ENCODE measurements at regions not wholly inside any gene's neighbourhood (a gene's known extent, or its start where the extent isn't known, plus 50 kb on each side); places are given as distances from the start of the nearest gene placed in this dataset.

- TF ChIP-seq EP300 (IDR thresholded peaks at IDR 0.05) (no peak), POLR2AphosphoS5 (IDR thresholded peaks at IDR 0.05) (no peak), POLR2A (IDR thresholded peaks at IDR 0.05) (no peak)
- Histone ChIP-seq H3K27ac (no peak overlapping the region), H3K36me3 (no peaks in the 10 kb centered on the region), H3K4me1 (no peaks in the 10 kb centered on the region), H3K27me3 (no peaks in the 10 kb centered on the region), H3K9me3 (no peaks in the 10 kb centered on the region), H3K4me3 (no peak overlapping the region)
- ATAC-seq = no peak
- 91 to 94% methylated on average over 3 of the region's 3 CpGs for WGBS, 2 donors (ENCODE audit: low coverage in 1 of 2)
These were observed 119.9 kb upstream of the COL1A2 start for GRCh38 chr7:94274828-94275227.

- Histone ChIP-seq H3K9me3 (no peaks in the 10 kb centered on the region), H3K4me1 (no peaks in the 10 kb centered on the region), H3K4me3 (no peak overlapping the region), H3K36me3 (no peaks in the 10 kb centered on the region), H3K27ac (no peak overlapping the region), H3K27me3 (no peaks in the 10 kb centered on the region)
- no peak for ATAC-seq
- 18 to 28% methylated on average over 2 to 4 of the region's 4 CpGs for WGBS, 2 donors (ENCODE audit: low coverage in 1 of 2)
- TF ChIP-seq EP300 (IDR thresholded peaks at IDR 0.05) = no peak
- TF ChIP-seq POLR2AphosphoS5 (IDR thresholded peaks at IDR 0.05) = no peak
- TF ChIP-seq CTCF (IDR thresholded peaks at IDR 0.05) = no peak
- no peak for TF ChIP-seq POLR2A (IDR thresholded peaks at IDR 0.05)
These were observed 118.7 kb upstream of the COL1A2 start for GRCh38 chr7:94276027-94276426.

- no peak for ATAC-seq
- H3K36me3 ChIP-seq = no peaks in the 10 kb centered on the region
- no peaks in the 10 kb centered on the region for H3K9me3 ChIP-seq
- H3K4me3 ChIP-seq = no peak overlapping the region
- TF ChIP-seq EP300 (IDR thresholded peaks at IDR 0.05) (no peak), CTCF (IDR thresholded peaks at IDR 0.05) (peak in 1 of 4 experiments; percentile 33)
- 33% methylated on average over 1 of the region's 1 CpG for WGBS, 2 donors (ENCODE audit: low coverage in 1 of 2)
- no peak overlapping the region for H3K27ac ChIP-seq
- H3K27me3 ChIP-seq = no peaks in the 10 kb centered on the region
- H3K4me1 ChIP-seq = no peaks in the 10 kb centered on the region
These were observed 117.9 kb upstream of the COL1A2 start for GRCh38 chr7:94276795-94277194.

GRCh38 chr7:94277236-94277635, 117.5 kb upstream of the COL1A2 start:
- Histone ChIP-seq H3K9me3 (no peaks in the 10 kb centered on the region), H3K36me3 (no peaks in the 10 kb centered on the region), H3K27me3 (no peaks in the 10 kb centered on the region), H3K4me3 (no peak overlapping the region), H3K27ac (no peak overlapping the region), H3K4me1 (no peaks in the 10 kb centered on the region)
- TF ChIP-seq POLR2AphosphoS5 (IDR thresholded peaks at IDR 0.05) = no peak
- TF ChIP-seq CTCF (IDR thresholded peaks at IDR 0.05) = no peak
- no peak for TF ChIP-seq POLR2A (IDR thresholded peaks at IDR 0.05)
- TF ChIP-seq EP300 (IDR thresholded peaks at IDR 0.05) = no peak
- WGBS, 2 donors (ENCODE audit: low coverage in 1 of 2) = 65 to 90% methylated on average over 4 of the region's 4 CpGs
- ATAC-seq = no peak

- Histone ChIP-seq H3K9me3 (no peaks in the 10 kb centered on the region), H3K27me3 (no peaks in the 10 kb centered on the region), H3K4me1 (no peaks in the 10 kb centered on the region), H3K36me3 (no peaks in the 10 kb centered on the region), H3K27ac (no peak overlapping the region), H3K4me3 (no peak overlapping the region)
- 8 to 58% methylated on average over 1 to 2 of the region's 2 CpGs for WGBS, 2 donors (ENCODE audit: low coverage in 1 of 2)
- TF ChIP-seq CTCF (IDR thresholded peaks at IDR 0.05) (no peak), POLR2A (IDR thresholded peaks at IDR 0.05) (no peak), POLR2AphosphoS5 (IDR thresholded peaks at IDR 0.05) (no peak), EP300 (IDR thresholded peaks at IDR 0.05) (no peak)
- no peak for ATAC-seq
These were observed 113.8 kb upstream of the COL1A2 start for GRCh38 chr7:94280851-94281250.
